ENCODE measurements at regions not wholly inside any gene's neighbourhood (a gene's known extent, or its start where the extent isn't known, plus 50 kb on each side); places are given as distances from the start of the nearest gene placed in this dataset.

- TF ChIP-seq POLR2AphosphoS5 (IDR thresholded peaks at IDR 0.05) (no peak), POLR2A (IDR thresholded peaks at IDR 0.05) (no peak)
- TF ChIP-seq, protein P1, sequence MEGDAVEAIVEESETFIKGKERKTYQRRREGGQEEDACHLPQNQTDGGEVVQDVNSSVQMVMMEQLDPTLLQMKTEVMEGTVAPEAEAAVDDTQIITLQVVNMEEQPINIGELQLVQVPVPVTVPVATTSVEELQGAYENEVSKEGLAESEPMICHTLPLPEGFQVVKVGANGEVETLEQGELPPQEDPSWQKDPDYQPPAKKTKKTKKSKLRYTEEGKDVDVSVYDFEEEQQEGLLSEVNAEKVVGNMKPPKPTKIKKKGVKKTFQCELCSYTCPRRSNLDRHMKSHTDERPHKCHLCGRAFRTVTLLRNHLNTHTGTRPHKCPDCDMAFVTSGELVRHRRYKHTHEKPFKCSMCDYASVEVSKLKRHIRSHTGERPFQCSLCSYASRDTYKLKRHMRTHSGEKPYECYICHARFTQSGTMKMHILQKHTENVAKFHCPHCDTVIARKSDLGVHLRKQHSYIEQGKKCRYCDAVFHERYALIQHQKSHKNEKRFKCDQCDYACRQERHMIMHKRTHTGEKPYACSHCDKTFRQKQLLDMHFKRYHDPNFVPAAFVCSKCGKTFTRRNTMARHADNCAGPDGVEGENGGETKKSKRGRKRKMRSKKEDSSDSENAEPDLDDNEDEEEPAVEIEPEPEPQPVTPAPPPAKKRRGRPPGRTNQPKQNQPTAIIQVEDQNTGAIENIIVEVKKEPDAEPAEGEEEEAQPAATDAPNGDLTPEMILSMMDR (IDR thresholded peaks at IDR 0.05 in 8 of 11, conservative IDR thresholded peaks at IDR 0.05 in 3 of 11): no peak
Measured at GRCh38 chr9:556199-556598, 285.3 kb upstream of the DMRT1 start.
